Central memory CD8-positive, alpha-beta T cell (primary cell): ENCODE measurements at regions not wholly inside any gene's neighbourhood (a gene's known extent, or its start where the extent isn't known, plus 50 kb on each side); places are given as distances from the start of the nearest gene placed in this dataset.

Experiments
- ATAC-seq: fragments of 150-1000 bp; cut with Tn5 transposase; replicated peaks from 2 replicates; pipeline ENCODE4 v1.10.0; 2022; ENCODE audit warnings: mild to moderate bottlenecking, moderate FRiP score, moderate number of reproducible peaks; ENCODE audit not compliant: poor library complexity, severe bottlenecking; ENCODE audit errors: extremely low read depth
- DNase-seq, 2 donors: peaks; one replicate each; pipeline ENCODE4 v3.0.0; 2021; ENCODE audit warnings: low spot score in 2 of 2
- H3K27ac Mint-ChIP-seq: one replicate; pipeline ENCODE4 v1.8.0; 2022; ENCODE audit warnings: low read depth, mild to moderate bottlenecking, moderate library complexity, mixed read lengths
- H3K27me3 Mint-ChIP-seq: one replicate; pipeline ENCODE4 v1.8.0; 2022; ENCODE audit warnings: mixed read lengths
- H3K36me3 Mint-ChIP-seq: one replicate; pipeline ENCODE4 v1.8.0; 2022; ENCODE audit warnings: mild to moderate bottlenecking, moderate library complexity, mixed read lengths; ENCODE audit not compliant: insufficient read depth
- H3K4me1 Mint-ChIP-seq: one replicate; pipeline ENCODE4 v1.8.0; 2022; ENCODE audit warnings: mixed read lengths
- H3K4me3 Mint-ChIP-seq: one replicate; pipeline ENCODE4 v1.8.0; 2022; ENCODE audit warnings: mild to moderate bottlenecking, moderate library complexity, mixed read lengths
- H3K9me3 Mint-ChIP-seq: one replicate; pipeline ENCODE4 v1.8.0; 2022; ENCODE audit warnings: mixed read lengths

DNA sequence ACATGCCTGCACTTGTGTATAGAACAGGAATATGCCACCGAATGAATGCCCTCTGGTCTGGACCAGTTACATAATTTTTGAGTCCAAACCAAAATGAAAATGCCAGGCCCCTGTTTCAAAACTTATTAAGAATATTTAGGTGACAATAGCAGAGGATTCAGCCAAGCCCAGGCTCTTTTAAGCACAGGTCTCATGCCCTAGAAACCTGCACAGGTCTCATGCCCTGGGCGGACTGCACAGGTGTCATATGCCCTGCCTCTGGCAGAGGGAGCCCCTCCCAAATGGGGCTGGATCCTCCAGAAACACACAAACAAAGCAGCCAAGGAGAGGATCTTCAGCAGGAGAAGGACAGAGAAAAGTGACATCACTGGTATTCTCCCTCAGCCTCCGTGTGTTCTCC, 605.4 kb upstream of the NRP1 start:
- ATAC-seq: no peak
- no peaks in the 10 kb centered on the region for H3K27me3 Mint-ChIP-seq
- peaks cover 6% of the 10 kb centered on the region for H3K9me3 Mint-ChIP-seq
- H3K27ac Mint-ChIP-seq: no peak overlapping the region
- no peak overlapping the region for H3K4me3 Mint-ChIP-seq
- no peak for DNase-seq
- no peaks in the 10 kb centered on the region for H3K4me1 Mint-ChIP-seq
- no peaks in the 10 kb centered on the region for H3K36me3 Mint-ChIP-seq

DNA sequence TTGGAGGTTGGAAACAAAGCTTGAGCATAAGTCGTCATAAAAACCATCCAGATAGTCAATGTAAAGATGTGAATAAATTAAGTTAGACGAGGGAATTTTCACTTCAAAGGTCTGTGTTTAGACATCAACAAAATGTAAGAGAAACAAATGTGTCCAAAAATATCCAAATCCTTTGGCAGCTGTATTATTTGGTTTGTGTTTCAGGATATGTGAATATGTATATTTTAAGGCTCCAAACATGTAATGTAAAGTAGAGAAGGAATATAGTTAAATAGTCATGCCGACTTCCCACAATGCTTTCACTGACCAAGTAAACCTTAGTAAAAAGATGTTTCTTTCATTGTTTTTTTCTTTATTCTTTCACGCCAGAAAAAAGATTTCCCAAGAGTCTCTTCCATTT, 604.9 kb upstream of the NRP1 start:
- Mint-ChIP-seq H3K4me3 (no peak overlapping the region), H3K9me3 (peaks cover 6% of the 10 kb centered on the region), H3K36me3 (no peaks in the 10 kb centered on the region), H3K27ac (no peak overlapping the region), H3K27me3 (no peaks in the 10 kb centered on the region), H3K4me1 (no peaks in the 10 kb centered on the region)
- ATAC-seq (no peak), DNase-seq (no peak)

DNA sequence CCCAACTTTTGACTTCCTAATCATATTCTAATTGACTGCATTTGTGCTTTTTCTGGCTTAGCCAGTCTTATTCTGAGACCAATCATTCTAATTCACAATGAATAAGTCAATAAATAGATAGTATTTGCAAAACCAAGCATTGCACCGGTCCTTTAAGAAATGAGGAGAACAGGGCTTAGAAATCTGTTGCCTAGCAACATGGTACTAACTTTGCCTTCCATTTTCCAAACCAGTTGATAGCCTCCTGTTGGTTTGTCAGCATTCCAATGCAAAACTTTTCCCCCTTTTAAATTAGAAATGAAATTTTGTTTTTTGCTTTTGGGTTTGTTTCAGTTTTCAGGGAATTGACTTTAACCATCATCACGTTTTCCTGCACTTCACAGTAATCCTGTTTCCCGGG, 603.5 kb upstream of the NRP1 start:
- DNase-seq (no peak), ATAC-seq (no peak)
- Mint-ChIP-seq H3K4me1 (no peaks in the 10 kb centered on the region), H3K4me3 (no peak overlapping the region), H3K36me3 (no peaks in the 10 kb centered on the region), H3K9me3 (no peaks in the 10 kb centered on the region), H3K27ac (no peak overlapping the region), H3K27me3 (no peaks in the 10 kb centered on the region)

DNA sequence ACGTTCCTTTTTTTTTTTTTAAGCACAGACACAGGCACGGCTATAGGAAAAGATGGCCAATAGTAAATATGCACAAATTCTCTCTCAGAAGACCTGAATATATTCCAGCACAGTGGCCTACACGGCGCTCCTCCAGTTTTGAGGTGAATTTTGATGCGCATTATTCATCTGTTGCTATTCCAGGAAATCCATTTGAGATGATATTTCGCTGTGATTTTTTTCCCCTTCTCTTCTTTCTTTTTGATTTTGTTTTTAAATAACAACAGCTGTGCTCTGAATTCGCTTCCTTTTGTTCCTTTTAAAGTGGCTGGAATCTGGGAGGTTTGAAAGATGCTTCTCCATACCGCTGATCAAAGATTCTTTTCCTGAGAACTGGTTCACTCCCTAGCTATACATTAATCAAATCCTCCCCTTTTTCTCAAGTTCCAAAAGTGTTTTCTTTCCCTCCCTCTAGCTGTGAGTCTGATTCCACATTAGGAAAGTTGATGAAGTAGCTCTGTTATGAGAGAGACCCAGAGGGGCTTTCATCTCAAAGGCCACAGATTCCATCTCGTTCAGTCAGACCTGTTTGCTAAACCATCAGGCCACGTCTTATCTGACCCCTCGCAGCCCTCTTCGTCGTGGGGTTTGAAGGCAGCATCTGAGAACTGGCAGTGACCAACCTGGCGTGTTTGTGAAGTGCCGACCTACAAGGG, 602.7 kb upstream of the NRP1 start:
- Mint-ChIP-seq H3K27me3 (no peaks in the 10 kb centered on the region), H3K4me1 (no peaks in the 10 kb centered on the region), H3K27ac (no peak overlapping the region), H3K4me3 (no peak overlapping the region), H3K9me3 (no peaks in the 10 kb centered on the region), H3K36me3 (no peaks in the 10 kb centered on the region)
- DNase-seq (no peak), ATAC-seq (no peak)

DNA sequence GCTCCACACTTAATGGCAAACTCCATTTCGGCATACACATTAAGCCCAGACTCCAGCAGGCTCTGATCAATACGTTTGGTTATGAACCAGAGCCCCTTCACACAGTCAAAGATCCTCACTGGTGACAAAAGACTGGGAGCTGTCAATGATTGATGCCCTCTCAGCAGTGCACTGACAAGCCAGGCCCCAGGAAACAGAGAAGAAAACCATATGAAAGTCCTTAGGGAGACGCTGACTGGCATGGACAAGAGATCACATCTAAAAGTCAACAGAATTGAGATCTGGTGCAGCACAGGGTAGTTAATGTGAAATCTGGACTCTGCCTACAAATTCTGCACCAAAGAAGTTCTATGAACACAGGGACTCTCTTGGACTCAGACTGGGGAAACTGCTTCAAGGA, 600.9 kb upstream of the NRP1 start:
- H3K36me3 Mint-ChIP-seq: no peaks in the 10 kb centered on the region
- ATAC-seq: no peak
- DNase-seq: no peak
- no peaks in the 10 kb centered on the region for H3K27me3 Mint-ChIP-seq
- H3K4me3 Mint-ChIP-seq: no peak overlapping the region
- H3K9me3 Mint-ChIP-seq: no peaks in the 10 kb centered on the region
- no peak overlapping the region for H3K27ac Mint-ChIP-seq
- H3K4me1 Mint-ChIP-seq: no peaks in the 10 kb centered on the region

DNA sequence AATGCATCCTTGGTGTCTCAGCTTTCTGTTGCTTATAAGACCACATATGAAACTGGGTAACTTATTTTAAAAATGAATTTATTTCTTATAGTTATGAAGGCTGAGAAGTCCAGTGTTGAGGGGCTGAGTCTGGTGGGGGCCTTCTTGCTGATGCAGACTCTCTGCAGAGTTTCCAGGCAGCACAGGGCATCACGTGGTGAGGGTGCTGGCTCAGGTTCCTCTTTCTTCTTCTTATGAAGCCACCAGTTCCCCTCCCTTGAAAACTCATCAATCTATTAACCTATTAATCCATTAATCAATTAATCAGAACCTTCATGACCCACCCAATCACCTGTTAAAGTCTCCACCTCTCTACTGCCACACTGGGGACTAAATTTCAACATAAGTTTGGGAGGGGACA, 595.6 kb upstream of the NRP1 start:
- Mint-ChIP-seq H3K9me3 (no peaks in the 10 kb centered on the region), H3K27ac (no peak overlapping the region), H3K4me1 (no peaks in the 10 kb centered on the region), H3K4me3 (no peak overlapping the region), H3K36me3 (no peaks in the 10 kb centered on the region), H3K27me3 (no peaks in the 10 kb centered on the region)
- DNase-seq: no peak
- ATAC-seq: no peak

DNA sequence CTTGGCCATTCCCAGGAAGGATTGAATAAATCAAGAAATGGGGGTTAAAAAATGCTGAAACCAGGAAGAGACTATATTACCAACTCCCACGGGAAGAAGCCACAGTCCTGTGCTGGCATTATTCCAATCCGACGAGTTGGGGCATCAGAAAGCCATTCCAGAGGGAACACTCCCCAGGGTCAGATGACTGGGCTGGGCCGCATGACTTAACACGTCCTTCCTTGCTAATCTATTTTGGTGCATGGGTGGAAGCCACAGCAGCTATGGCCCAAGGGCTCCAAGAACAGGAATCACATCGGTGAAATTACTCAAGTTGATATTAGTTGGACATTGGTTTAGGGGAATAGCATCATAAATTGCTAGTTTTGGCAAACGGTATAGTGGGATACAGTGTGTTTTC, 592.9 kb upstream of the NRP1 start:
- Mint-ChIP-seq H3K27me3 (no peaks in the 10 kb centered on the region), H3K27ac (no peak overlapping the region), H3K4me1 (no peaks in the 10 kb centered on the region), H3K4me3 (no peak overlapping the region), H3K9me3 (no peaks in the 10 kb centered on the region), H3K36me3 (no peaks in the 10 kb centered on the region)
- ATAC-seq (no peak), DNase-seq (no peak)

DNA sequence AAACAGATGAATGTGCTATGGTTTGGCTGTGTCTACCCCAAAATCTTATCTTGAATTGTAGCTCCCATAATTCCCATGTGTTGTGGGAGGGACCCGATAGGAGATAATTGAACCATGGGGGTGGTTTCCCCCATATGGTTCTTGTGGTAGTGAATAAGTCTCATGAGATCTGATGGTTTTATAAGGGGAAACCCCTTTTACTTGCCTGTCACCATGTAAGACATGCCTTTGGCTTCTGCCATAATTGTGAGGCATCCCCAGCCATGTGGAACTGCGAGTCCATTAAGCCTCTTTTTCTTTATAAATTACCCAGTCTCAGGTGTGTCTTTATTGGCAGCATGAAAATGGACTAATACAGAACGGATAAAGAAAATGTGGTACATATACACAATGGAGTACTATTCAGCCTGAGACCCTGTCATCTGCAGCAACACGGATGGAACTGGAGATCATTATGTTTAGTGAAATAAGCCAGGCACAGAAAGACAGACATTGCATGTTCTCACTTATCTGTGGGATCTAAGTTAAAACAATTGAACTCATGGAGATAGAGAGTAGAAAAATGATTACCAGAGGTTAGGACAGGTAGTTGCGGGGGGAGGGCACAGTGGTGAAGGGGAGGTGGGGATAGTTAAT, 587.6 kb upstream of the NRP1 start:
- Mint-ChIP-seq H3K4me1 (no peaks in the 10 kb centered on the region), H3K27me3 (no peaks in the 10 kb centered on the region), H3K27ac (no peak overlapping the region), H3K36me3 (no peaks in the 10 kb centered on the region), H3K9me3 (peaks cover 5% of the 10 kb centered on the region), H3K4me3 (no peak overlapping the region)
- no peak for ATAC-seq
- DNase-seq: no peak

DNA sequence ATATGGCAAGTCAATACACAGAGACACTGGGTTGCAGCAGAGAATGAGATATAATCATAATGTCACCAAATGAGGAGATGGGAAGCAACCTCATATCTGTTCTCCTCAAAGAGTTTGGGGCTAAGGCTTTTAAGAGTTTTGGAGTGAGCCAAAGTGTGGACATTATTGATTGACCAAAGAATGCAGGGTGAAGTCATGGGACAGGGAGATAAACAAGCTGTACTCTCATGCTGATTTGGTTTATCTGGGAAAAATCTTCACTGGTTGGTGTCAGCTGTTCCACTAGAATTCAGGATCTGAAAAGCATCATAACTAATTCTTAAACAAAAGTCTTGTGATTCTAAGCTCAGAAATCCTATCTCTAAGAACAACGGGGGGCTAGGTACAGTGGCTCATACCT, 585.9 kb upstream of the NRP1 start:
- no peak overlapping the region for H3K27ac Mint-ChIP-seq
- DNase-seq (no peak), ATAC-seq (no peak)
- no peaks in the 10 kb centered on the region for H3K27me3 Mint-ChIP-seq
- H3K9me3 Mint-ChIP-seq: peaks cover 5% of the 10 kb centered on the region
- H3K4me3 Mint-ChIP-seq: no peak overlapping the region
- no peaks in the 10 kb centered on the region for H3K36me3 Mint-ChIP-seq
- H3K4me1 Mint-ChIP-seq: no peaks in the 10 kb centered on the region

DNA sequence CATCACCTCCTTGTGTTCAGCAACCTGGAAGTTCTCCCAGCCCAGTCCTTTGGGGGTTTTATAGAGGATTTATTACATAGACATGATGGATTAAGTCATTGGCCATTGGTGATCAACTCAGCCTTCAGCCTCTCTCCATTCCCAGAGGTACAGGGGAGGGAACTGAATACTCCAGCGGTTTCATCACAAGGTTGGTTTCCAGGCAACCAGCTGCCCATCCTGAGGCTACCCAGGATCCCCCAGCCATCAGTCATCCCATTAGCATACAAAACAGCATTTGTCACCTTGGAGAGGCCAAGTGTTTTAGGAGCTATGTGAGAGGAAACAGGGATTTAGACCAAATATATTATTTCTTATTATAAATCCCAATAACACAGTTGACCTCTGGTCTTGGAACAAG, 584.8 kb upstream of the NRP1 start:
- no peak overlapping the region for H3K4me3 Mint-ChIP-seq
- ATAC-seq: no peak
- H3K27ac Mint-ChIP-seq: no peak overlapping the region
- H3K9me3 Mint-ChIP-seq: peaks cover 5% of the 10 kb centered on the region
- DNase-seq: no peak
- no peaks in the 10 kb centered on the region for H3K36me3 Mint-ChIP-seq
- H3K27me3 Mint-ChIP-seq: no peaks in the 10 kb centered on the region
- H3K4me1 Mint-ChIP-seq: no peaks in the 10 kb centered on the region

DNA sequence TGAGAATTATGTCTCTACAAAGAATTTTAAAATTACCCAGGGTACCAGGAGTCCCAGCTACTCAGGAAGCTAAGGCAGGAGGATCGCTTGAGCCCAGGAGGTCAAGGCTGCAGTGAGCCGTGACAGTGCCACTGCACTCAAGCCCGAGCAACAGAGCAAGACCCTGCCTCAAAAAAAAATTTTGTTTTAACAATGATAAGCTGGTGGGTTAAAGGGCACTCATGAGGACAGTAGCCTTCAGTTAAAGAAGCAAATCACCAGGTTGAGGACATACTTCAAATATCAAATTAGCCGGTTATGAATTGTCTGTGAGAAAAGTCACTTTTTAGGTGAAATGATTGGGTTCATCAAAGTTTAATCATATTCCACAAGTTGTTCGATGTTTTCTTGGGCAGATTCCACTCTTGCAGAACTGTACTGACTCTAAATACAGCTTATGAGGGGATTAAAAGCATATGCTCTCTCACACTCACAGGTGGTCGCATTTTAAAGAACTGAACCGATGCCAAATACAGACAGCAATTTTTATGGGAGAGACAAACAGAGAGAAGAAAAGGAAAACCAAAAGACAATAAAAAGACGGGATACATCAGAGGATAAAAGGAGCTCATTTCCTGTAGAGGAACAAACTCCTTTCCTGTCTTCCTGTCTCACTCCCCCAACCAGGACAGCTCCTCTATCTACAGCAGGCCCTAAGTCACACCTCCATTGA, 582.8 kb upstream of the NRP1 start:
- Mint-ChIP-seq H3K9me3 (peaks cover 5% of the 10 kb centered on the region), H3K27me3 (no peaks in the 10 kb centered on the region), H3K4me3 (no peak overlapping the region), H3K27ac (no peak overlapping the region), H3K4me1 (no peaks in the 10 kb centered on the region), H3K36me3 (no peaks in the 10 kb centered on the region)
- DNase-seq: no peak
- no peak for ATAC-seq

DNA sequence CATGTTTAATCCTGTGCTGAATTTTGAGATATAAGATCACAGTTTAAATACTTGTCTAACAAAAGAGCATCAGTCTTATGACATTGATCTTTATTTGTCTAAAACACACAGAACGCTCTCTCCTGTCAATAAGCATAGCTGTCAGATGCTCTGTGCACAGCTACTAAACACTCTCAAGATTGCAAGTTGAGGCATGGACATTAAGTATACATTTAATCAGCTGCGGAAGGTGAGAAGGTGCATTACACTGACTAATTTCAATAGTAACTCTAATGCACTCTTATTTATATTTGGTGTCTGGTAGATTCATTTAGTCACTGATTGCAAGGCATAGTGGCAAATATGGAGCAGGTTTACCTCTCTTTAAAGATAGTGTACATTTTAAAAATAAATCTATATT, 580.3 kb upstream of the NRP1 start:
- H3K9me3 Mint-ChIP-seq: no peaks in the 10 kb centered on the region
- H3K27me3 Mint-ChIP-seq: no peaks in the 10 kb centered on the region
- no peak for DNase-seq
- H3K4me1 Mint-ChIP-seq: no peaks in the 10 kb centered on the region
- no peak overlapping the region for H3K4me3 Mint-ChIP-seq
- H3K36me3 Mint-ChIP-seq: no peaks in the 10 kb centered on the region
- H3K27ac Mint-ChIP-seq: no peak overlapping the region
- no peak for ATAC-seq

DNA sequence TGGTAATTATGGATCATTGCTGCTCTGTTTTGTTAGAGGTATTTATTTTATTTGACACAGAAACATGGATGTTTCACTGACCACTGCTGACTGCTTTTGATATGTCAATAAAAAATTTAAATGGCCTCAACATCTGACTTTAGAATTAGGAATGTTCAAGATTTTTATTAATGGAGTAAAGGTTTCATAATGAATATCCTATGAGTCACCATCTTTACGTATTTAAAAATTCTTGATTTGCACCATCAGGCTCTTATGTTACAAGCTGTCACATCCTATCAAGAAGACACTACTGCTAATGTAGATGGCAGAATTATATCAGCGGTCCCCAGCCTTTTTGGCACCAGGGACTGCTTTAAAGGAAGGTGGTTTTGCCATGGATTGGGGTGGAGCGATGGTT, 578.7 kb upstream of the NRP1 start:
- ATAC-seq (no peak), DNase-seq (no peak)
- no peaks in the 10 kb centered on the region for H3K36me3 Mint-ChIP-seq

More for the DNA sequence above, 578.7 kb upstream of the NRP1 start:
- Mint-ChIP-seq H3K4me3 (no peak overlapping the region), H3K27ac (no peak overlapping the region), H3K4me1 (no peaks in the 10 kb centered on the region), H3K9me3 (no peaks in the 10 kb centered on the region), H3K27me3 (peaks cover 11% of the 10 kb centered on the region)
